NT2/D1 (cell line): ENCODE measurements at regions not wholly inside any gene's neighbourhood (a gene's known extent, or its start where the extent isn't known, plus 50 kb on each side); places are given as distances from the start of the nearest gene placed in this dataset.

Experiments
- SUZ12 ChIP-seq: IDR thresholded peaks from 2 replicates; pipeline ENCODE4 v1.6.1; 2011; ENCODE audit not compliant: insufficient read length, insufficient read depth; ENCODE audit errors: extremely low read depth
- YY1 ChIP-seq: IDR thresholded peaks from 2 replicates; pipeline ENCODE4 v1.6.1; 2011; ENCODE audit not compliant: insufficient read length, insufficient read depth
- ZNF274 ChIP-seq: IDR thresholded peaks from 2 replicates; pipeline ENCODE4 v1.6.1; 2011; ENCODE audit warnings: mild to moderate bottlenecking, low read depth, low read length

- TF ChIP-seq YY1: no peak
- no peak for TF ChIP-seq ZNF274
- no peak for TF ChIP-seq SUZ12
Observed at GRCh38 chr2:236505648-236506047, 64.0 kb upstream of the ACKR3 start.
